Occipital lobe (tissue), 1 donor: ENCODE measurements at regions not wholly inside any gene's neighbourhood (a gene's known extent, or its start where the extent isn't known, plus 50 kb on each side); places are given as distances from the start of the nearest gene placed in this dataset.
"Not testable (repeated sequence)": the region's sequence is repeated elsewhere in the genome, so short reads cannot be mapped to it uniquely, and the experiment has no call there.

Experiments
- DNase-seq: peaks from one replicate; lab custom pipeline; 2025; lab: John Stamatoyannopoulos, UW

DNA sequence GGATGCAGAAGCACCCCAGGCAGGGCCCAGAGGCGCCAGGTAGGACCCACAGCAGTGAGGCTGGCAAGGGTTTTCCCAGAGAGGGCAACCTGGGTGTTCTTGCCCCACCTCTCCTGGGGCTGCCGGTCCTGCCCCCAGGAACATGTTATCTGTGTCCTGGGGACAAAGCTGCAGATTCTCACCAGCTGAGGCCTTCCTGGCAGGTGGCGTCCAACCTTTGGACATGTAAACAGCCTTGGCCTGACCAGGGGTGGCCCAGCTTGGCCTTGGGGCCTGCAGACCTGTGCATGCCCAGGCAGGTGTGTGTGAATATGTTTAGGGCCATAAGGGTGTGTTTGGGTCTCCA, 101.8 kb upstream of the LARP1 start:
- no peak for DNase-seq

- DNase-seq: no peak
These were observed 102.3 kb upstream of the LARP1 start for GRCh38 chr5:154652746-154653417.

DNA sequence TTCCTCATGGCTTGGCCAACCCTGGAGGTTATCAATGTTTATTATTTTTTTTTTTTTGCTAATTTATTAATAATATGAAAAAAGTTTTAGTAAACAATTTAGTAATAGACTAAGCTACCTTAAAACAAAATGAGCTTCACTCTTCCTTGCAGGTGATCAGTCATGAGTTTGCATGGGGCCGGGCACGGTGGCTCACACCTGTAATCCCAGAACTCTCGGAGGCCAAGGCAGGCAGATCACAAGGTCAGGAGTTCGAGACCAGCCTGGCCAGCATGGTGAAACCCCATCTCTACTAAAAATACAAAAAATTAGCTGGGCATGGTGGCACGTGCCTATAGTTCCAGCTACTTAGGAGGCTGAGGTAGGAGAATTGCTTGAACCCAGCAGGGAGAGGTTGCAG, 103.4 kb upstream of the LARP1 start:
- not testable (repeated sequence) for DNase-seq

GRCh38 chr5:154648706-154649105, 106.5 kb upstream of the LARP1 start:
- no peak for DNase-seq

DNA sequence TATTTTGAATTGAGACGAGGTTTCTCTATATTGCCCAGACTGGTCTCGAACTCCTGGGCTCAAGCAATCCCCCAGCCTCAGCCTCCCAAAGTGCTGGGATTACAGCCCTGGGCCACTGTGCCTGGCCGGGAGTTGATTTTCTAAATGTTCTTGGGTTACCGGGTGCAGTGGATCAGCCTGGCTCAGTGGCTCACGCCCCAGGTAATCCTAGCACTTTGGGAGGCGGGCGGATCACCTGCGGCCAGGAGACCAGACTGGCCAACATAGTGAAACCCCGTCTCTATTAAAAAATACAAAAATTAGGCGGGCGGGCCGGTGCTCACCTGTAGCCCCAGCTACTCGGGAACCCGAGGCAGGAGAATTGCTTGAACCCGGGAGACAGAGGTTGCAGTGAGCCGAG, 106.9 kb upstream of the LARP1 start:
- no peak for DNase-seq

- no peak for DNase-seq
These were observed 107.4 kb upstream of the LARP1 start for GRCh38 chr5:154647761-154648145.

GRCh38 chr5:154647114-154647760, 107.9 kb upstream of the LARP1 start:
- DNase-seq: no peak

GRCh38 chr5:154646745-154647113, 108.4 kb upstream of the LARP1 start:
- no peak for DNase-seq

DNA sequence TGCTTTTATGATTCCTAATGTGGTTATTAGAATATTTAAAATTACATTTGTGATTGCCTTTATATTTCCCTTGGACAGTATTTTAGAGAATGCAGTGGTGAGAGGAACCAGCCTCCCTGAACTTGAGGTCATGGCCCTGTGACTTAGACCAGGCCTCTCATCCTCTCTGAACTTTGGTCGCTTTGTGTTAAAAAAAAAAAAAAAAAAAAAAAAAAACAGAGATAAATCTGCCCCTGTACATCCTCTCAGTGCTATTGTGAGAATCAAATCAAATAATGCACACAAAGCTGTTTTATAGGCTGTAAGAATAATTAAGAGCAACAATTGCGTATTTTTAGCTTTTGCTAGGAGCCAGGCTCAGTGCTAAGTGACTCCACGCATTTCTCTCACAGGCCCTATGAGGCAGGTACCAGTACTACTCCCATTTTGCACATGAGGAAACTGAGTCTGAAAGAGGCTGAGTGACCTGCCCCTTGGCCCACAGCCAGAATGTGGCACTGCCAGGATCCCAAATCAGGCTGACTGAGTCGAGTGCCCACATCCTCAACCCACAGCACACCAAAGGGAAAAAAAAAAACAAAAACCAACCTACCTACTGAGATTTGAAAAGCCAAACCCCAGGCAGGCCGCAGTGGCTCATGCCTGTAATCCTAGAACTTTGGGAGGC, 110.3 kb upstream of the LARP1 start:
- DNase-seq: no peak

- DNase-seq: no peak
These were observed 112.5 kb upstream of the LARP1 start for GRCh38 chr5:154642499-154643245.

- not testable (repeated sequence) for DNase-seq
These were observed 114.9 kb upstream of the LARP1 start for GRCh38 chr5:154640213-154640831.

DNA sequence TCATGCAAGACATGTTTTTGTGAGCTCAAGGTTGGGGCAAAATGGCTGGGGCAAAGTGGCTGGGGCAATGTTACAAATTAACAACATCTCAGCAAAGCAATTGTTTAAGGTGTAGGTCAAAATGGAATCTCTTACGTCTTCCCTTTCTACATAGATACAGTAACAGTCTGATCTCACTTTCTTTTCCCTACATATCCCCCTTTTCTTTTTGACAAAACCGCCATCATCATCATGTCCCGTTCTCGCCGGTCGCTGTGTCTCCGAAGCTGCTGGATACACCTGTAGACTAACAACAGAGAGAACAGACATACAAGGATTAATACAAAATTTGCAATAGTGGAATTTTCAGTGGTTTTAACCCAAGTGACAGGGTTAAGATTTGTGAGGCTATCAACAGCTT, 118.4 kb upstream of the LARP1 start:
- DNase-seq: not testable (repeated sequence)

DNA sequence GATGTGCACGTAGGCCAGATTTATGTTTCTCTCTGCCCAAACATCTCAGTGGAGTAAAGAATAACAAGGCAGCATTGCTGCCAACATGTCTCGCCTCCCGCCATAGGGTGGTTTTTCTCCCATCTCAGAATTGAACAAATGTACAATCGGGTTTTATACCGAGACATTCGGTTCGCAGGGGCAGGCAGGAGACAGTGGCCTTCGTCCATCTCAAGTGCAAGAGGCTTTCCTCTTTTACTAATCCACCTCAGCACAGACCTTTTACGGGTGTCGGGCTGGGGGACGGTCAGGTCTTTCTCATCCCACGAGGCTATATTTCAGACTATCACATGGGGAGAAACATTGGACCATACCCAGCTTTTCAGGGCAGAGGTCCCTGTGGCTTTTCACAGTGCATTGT, 118.9 kb upstream of the LARP1 start:
- not testable (repeated sequence) for DNase-seq

DNA sequence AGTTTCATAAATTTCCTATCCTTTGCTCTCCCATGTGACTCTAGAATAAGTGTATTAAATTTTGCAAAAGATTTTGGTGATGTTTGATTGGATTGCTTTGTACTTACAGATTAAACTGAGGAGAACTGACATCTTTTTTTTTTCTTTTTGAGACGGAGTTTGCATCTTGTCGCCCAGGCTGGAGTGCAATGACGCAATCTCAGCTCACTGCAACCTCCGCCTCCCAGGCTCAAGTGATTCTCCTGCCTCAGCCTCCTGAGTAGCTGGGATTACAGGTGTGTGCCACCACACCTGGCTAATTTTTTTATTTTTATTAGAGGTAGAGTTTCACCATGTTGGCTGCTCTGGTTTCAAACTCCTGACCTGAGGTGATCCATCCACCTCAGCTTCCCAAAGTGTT, 121.4 kb upstream of the LARP1 start:
- not testable (repeated sequence) for DNase-seq

GRCh38 chr5:154631141-154631540, 124.0 kb upstream of the LARP1 start:
- DNase-seq: no peak

DNA sequence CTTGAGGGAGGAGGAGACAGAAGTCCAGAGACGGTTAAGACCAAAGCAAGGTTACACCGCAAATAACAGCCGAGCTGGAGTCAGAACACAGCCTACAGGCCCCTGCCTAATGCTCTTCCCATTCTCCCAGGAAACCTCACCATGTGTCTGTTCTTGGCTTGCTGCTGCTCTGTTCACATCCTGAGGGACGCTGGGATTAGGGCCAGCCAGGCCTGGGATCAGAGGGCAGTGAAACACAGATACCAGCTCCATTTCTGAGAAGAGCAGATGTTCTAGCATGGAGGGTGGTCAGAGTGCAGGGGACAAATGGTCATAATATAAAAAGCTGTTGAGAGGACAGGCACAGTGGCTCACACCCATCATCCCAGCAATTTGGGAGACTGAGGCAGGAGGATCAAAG, 124.8 kb upstream of the LARP1 start:
- DNase-seq: no peak

- no peak for DNase-seq
These were observed 126.5 kb upstream of the LARP1 start for GRCh38 chr5:154628685-154629084.

DNA sequence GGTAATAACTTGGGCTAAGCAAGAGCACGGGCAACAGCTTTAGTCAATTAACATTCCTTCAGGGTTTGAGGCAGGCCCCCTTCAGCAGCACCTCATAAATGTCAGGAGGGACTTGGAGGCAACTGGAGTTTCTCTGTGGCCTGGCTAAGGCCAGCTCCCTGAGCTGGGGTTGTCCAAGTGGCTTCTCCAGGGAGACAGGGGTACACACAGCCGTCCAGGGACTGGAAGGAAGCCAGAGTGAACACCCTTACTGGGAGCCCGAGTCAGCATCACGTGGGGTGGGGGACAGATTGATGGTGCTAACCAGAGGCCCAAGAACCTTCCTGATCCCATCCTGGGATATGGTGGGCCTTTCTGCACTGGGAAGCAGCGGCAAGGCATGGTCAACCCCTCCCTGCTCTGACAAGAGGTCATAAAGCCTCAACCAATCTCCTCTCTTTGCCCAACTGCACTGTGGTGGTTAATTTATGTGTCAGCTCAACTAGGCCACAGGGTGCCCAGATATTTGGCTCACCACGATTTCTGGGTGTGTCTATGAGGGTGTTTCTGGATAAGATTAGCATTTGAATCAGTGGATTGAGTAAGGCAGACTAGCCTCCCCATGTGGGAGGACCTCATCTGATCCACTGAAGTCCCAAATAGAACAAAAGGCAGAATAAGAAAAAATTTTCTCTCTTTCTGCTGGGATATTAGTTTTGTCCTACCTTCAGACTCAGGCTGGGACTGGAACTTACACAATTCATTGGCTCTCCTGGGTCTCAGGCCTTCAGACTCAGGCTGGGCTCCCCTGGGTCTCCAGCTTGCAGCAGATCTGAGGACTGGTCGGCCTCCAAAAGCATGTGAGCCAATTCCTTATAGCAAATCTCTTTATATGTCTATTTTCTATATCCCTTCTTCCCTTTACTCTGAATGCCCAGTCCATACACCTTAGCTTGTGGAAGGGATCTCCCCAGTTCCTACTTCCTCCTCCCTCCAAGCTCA, 127.2 kb upstream of the LARP1 start:
- DNase-seq: no peak

- no peak for DNase-seq
These were observed 128.2 kb upstream of the LARP1 start for GRCh38 chr5:154626876-154627557.

DNA sequence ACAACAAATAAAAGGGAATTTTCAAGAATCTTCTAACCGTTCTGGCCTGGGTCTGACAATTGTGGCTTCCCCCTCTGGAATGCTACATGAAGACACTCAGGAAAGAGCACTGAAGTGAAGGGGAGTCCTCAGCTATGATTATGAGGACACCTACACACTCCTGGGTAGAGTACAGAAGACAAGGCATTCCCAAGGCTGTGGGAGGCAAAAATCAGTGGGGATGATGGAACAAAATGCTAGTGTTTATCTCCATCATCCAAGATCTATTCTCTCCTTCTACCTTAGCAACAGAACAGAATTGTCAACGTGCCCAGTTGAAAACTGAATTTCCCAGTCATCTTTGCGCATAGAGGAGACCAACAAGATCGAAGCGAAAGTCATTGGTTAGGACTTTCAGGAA, 130.1 kb upstream of the LARP1 start:
- DNase-seq: no peak
